Liver (tissue), 8 donors: ENCODE measurements at regions not wholly inside any gene's neighbourhood (a gene's known extent, or its start where the extent isn't known, plus 50 kb on each side); places are given as distances from the start of the nearest gene placed in this dataset.

ENCODE experiments used
- DNase-seq: peaks from one replicate; pipeline ENCODE4 v3.0.0-alpha.2; 2017; ENCODE audit warnings: low spot score
- H3K27ac ChIP-seq, 2 donors: one replicate each; pipeline ENCODE4 v1.7.0; 2013; ENCODE audit warnings: inconsistent platforms in 2 of 2, low read length in 2 of 2, control low read depth in 1 of 2, low read depth in 1 of 2, mild to moderate bottlenecking in 1 of 2
- H3K27me3 ChIP-seq, 4 donors: one replicate each; pipeline versions ENCODE4 v1.6.1 to v1.7.0; 2013; ENCODE audit warnings: low read length in 3 of 4, inconsistent platforms in 1 of 4, mild to moderate bottlenecking in 1 of 4, moderate library complexity in 1 of 4; ENCODE audit not compliant: control insufficient read depth in 4 of 4, insufficient read depth in 4 of 4
- H3K36me3 ChIP-seq, 4 donors: one replicate each; pipeline versions ENCODE4 v1.6.1 to v1.7.0; 2013; ENCODE audit warnings: low read length in 3 of 4, mild to moderate bottlenecking in 3 of 4, low read depth in 1 of 4, moderate library complexity in 1 of 4; ENCODE audit not compliant: control insufficient read depth in 4 of 4, insufficient read depth in 3 of 4
- H3K4me1 ChIP-seq, 4 donors: one replicate each; pipeline versions ENCODE4 v1.6.1 to v1.7.0; 2013; ENCODE audit warnings: low read length in 3 of 4, mild to moderate bottlenecking in 3 of 4, moderate library complexity in 1 of 4; ENCODE audit not compliant: control insufficient read depth in 4 of 4, insufficient read depth in 4 of 4
- H3K4me3 ChIP-seq, 3 donors: one replicate each; pipeline versions ENCODE4 v1.6.1 to v1.7.0; 2013; ENCODE audit warnings: low read length in 3 of 3, control low read depth in 1 of 3, low read depth in 1 of 3, mild to moderate bottlenecking in 1 of 3
- H3K9ac ChIP-seq, 2 donors: one replicate each; pipeline ENCODE4 v1.7.0; 2013; ENCODE audit warnings: low read length in 2 of 2, mild to moderate bottlenecking in 2 of 2, moderate library complexity in 2 of 2, control low read depth in 1 of 2, low read depth in 1 of 2
- H3K9me3 ChIP-seq, 4 donors: one replicate each; pipeline versions ENCODE4 v1.6.1 to v1.7.0; 2013; ENCODE audit warnings: low read length in 3 of 4; ENCODE audit not compliant: control insufficient read depth in 4 of 4
- FOXA1 ChIP-seq: IDR thresholded peaks from 2 replicates; pipeline ENCODE4 v1.6.1; 2016; ENCODE audit warnings: antibody characterized with exemption
- FOXA2 ChIP-seq: IDR thresholded peaks from 2 replicates; pipeline ENCODE4 v1.6.1; 2016; ENCODE audit warnings: antibody characterized with exemption
- GABPA ChIP-seq, 2 donors: IDR thresholded peaks in 1 of 2; conservative IDR thresholded peaks in 1 of 2; 2 replicates each; pipeline ENCODE4 v1.6.1; 2016; ENCODE audit warnings: antibody characterized with exemption in 2 of 2, mild to moderate bottlenecking in 1 of 2, moderate library complexity in 1 of 2
- HNF4G ChIP-seq: IDR thresholded peaks from 2 replicates; pipeline ENCODE4 v1.6.1; 2016; ENCODE audit warnings: antibody characterized with exemption
- JUND ChIP-seq, 2 donors: IDR thresholded peaks; 2 replicates each; pipeline ENCODE4 v1.6.1; 2016; ENCODE audit warnings: antibody characterized with exemption in 2 of 2
- NR2F2 ChIP-seq: IDR thresholded peaks from 2 replicates; pipeline ENCODE4 v1.6.1; 2016; ENCODE audit warnings: antibody characterized with exemption
- RAD21 ChIP-seq, 2 donors: IDR thresholded peaks; 2 replicates each; pipeline ENCODE4 v1.6.1; 2016; ENCODE audit warnings: antibody characterized with exemption in 2 of 2, mild to moderate bottlenecking in 2 of 2
- RXRA ChIP-seq, 2 donors: IDR thresholded peaks; 2 replicates each; pipeline ENCODE4 v1.6.1; 2017 to 2018; ENCODE audit warnings: antibody characterized with exemption in 2 of 2, mild to moderate bottlenecking in 1 of 2
- SP1 ChIP-seq: IDR thresholded peaks from 2 replicates; pipeline ENCODE4 v1.6.1; 2018; ENCODE audit warnings: antibody characterized with exemption, mild to moderate bottlenecking
- TAF1 ChIP-seq: conservative IDR thresholded peaks from 2 replicates; pipeline ENCODE4 v1.6.1; 2016; ENCODE audit warnings: antibody characterized with exemption, mild to moderate bottlenecking
- YY1 ChIP-seq: IDR thresholded peaks from 2 replicates; pipeline ENCODE4 v1.6.1; 2016; ENCODE audit warnings: antibody characterized with exemption, mild to moderate bottlenecking
- WGBS: extraction: QIAGEN DNeasy Blood & Tissue Kit; methylation state at CpG from one replicate; pipeline ENCODE4 v1.1.7; 2013; 5-methylcytosine and 5-hydroxymethylcytosine counted together
- TF ChIP-seq, protein P1 (sequence below): IDR thresholded peaks from 2 replicates; pipeline ENCODE4 v1.6.1; 2016; ENCODE audit warnings: antibody characterized with exemption, mild to moderate bottlenecking
- TF ChIP-seq, protein P2 (sequence below): IDR thresholded peaks from 2 replicates; pipeline ENCODE4 v1.6.1; 2016; ENCODE audit warnings: antibody characterized with exemption
- TF ChIP-seq, protein P3 (sequence below): IDR thresholded peaks from 2 replicates; pipeline ENCODE4 v1.6.1; 2016; ENCODE audit warnings: antibody characterized with exemption
- TF ChIP-seq, protein P4 (sequence below): fragments of 150-350 bp; IDR thresholded peaks from 2 replicates; pipeline ENCODE4 v1.5.1; 2017; ENCODE audit warnings: improper control_type of control experiment, low read depth, low read length; ENCODE audit not compliant: missing input control
- TF ChIP-seq, protein P5 (sequence below): IDR thresholded peaks from 2 replicates; pipeline ENCODE4 v1.6.1; 2016; ENCODE audit warnings: antibody characterized with exemption
- donor health status: healthy.
- donor health status: healthy.
- donor health status: healthy.
- donor health status: healthy.
- donor health status: healthy.

DNA sequence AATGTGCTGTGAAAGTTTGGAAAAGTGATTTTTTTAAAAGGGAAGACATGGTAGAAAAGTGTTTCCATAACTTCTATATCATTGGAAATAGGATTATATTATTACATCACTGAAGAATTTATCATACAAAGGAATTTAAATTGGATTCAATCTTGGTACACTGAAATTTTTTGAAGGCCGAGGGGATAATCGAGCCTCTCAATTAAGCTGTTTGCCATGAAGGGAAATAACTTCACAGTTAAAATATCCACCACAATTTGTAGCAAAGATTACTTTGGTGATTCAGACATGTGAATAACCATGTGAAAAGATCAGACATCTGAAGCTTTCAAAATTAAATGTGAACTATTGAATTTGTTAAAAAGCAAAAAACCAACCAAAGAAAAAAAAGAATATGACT lies 215.3 kb downstream of the KLF5 start (continued):
- TF ChIP-seq, protein P1, sequence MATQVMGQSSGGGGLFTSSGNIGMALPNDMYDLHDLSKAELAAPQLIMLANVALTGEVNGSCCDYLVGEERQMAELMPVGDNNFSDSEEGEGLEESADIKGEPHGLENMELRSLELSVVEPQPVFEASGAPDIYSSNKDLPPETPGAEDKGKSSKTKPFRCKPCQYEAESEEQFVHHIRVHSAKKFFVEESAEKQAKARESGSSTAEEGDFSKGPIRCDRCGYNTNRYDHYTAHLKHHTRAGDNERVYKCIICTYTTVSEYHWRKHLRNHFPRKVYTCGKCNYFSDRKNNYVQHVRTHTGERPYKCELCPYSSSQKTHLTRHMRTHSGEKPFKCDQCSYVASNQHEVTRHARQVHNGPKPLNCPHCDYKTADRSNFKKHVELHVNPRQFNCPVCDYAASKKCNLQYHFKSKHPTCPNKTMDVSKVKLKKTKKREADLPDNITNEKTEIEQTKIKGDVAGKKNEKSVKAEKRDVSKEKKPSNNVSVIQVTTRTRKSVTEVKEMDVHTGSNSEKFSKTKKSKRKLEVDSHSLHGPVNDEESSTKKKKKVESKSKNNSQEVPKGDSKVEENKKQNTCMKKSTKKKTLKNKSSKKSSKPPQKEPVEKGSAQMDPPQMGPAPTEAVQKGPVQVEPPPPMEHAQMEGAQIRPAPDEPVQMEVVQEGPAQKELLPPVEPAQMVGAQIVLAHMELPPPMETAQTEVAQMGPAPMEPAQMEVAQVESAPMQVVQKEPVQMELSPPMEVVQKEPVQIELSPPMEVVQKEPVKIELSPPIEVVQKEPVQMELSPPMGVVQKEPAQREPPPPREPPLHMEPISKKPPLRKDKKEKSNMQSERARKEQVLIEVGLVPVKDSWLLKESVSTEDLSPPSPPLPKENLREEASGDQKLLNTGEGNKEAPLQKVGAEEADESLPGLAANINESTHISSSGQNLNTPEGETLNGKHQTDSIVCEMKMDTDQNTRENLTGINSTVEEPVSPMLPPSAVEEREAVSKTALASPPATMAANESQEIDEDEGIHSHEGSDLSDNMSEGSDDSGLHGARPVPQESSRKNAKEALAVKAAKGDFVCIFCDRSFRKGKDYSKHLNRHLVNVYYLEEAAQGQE: no peak
- TF ChIP-seq RAD21 (IDR thresholded peaks at IDR 0.05) (no peak), TAF1 (no peak), GABPA (IDR thresholded peaks at IDR 0.05 in 1 of 2, conservative IDR thresholded peaks at IDR 0.05 in 1 of 2) (no peak), SP1 (no peak), YY1 (no peak), JUND (IDR thresholded peaks at IDR 0.05) (no peak)
- TF ChIP-seq, protein P2, sequence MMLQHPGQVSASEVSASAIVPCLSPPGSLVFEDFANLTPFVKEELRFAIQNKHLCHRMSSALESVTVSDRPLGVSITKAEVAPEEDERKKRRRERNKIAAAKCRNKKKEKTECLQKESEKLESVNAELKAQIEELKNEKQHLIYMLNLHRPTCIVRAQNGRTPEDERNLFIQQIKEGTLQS: no peak

DNA sequence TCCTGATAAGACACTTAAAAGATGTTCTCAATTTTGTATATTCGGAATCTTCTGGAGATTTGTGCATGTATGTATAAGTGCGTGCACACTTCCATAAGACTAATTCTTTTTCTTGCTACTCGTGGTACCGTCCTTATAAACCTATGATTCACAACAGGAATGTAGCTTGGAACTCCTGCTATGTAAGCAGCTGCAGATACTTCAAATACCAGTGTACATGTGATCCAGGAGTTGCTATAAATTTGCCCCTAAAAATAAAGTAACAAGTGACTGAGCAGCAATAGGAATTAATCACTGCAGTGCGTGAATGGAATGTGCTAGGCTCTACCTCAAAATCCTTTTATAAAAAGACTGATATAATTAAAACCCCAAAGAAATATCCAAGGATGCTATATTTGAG lies 214.9 kb downstream of the KLF5 start:
- Histone ChIP-seq H3K27ac (no peak overlapping the region), H3K4me3 (no peak overlapping the region), H3K36me3 (no peaks in the 10 kb centered on the region), H3K9me3 (no peaks in the 10 kb centered on the region), H3K4me1 (no peaks in the 10 kb centered on the region), H3K9ac (no peak overlapping the region), H3K27me3 (no peaks in the 10 kb centered on the region)
- 92% methylated on average over 5 of the region's 5 CpGs for WGBS
- no peak for DNase-seq
- TF ChIP-seq GABPA (IDR thresholded peaks at IDR 0.05 in 1 of 2, conservative IDR thresholded peaks at IDR 0.05 in 1 of 2) (no peak), TAF1 (no peak), NR2F2 (no peak), HNF4G (no peak), RXRA (IDR thresholded peaks at IDR 0.05) (no peak), FOXA1 (no peak)
- TF ChIP-seq, protein P2: no peak
- TF ChIP-seq, protein P3, sequence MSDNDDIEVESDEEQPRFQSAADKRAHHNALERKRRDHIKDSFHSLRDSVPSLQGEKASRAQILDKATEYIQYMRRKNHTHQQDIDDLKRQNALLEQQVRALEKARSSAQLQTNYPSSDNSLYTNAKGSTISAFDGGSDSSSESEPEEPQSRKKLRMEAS: no peak
- TF ChIP-seq, protein P4, sequence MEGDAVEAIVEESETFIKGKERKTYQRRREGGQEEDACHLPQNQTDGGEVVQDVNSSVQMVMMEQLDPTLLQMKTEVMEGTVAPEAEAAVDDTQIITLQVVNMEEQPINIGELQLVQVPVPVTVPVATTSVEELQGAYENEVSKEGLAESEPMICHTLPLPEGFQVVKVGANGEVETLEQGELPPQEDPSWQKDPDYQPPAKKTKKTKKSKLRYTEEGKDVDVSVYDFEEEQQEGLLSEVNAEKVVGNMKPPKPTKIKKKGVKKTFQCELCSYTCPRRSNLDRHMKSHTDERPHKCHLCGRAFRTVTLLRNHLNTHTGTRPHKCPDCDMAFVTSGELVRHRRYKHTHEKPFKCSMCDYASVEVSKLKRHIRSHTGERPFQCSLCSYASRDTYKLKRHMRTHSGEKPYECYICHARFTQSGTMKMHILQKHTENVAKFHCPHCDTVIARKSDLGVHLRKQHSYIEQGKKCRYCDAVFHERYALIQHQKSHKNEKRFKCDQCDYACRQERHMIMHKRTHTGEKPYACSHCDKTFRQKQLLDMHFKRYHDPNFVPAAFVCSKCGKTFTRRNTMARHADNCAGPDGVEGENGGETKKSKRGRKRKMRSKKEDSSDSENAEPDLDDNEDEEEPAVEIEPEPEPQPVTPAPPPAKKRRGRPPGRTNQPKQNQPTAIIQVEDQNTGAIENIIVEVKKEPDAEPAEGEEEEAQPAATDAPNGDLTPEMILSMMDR: no peak

DNA sequence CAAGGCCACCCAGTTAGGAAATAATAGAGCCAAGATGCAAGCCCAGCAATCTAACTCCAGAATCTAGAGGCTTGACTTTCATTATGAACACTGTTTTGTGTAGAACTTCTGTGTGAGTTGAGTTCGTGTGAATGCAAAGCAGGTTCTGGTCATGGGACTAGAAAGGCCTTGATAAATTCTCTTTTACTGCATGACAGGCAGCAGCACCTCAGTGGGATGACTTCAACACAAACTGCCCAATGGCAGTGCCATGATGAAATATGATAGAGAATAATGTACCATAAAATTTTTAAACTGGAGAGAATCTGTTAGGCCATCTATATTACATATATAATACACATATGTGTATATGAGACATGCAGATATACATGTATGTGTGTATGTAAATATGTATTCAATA lies 214.5 kb downstream of the KLF5 start:
- Histone ChIP-seq H3K9ac (no peak overlapping the region), H3K9me3 (no peaks in the 10 kb centered on the region), H3K4me1 (no peaks in the 10 kb centered on the region), H3K27me3 (no peaks in the 10 kb centered on the region), H3K27ac (no peak overlapping the region), H3K36me3 (no peaks in the 10 kb centered on the region), H3K4me3 (no peak overlapping the region)
- DNase-seq: no peak
- WGBS: 86% methylated on average over 1 of the region's 1 CpG
- no peak for TF ChIP-seq YY1
- TF ChIP-seq, protein P3: no peak
- no peak for TF ChIP-seq TAF1
- no peak for TF ChIP-seq RAD21 (IDR thresholded peaks at IDR 0.05)
- no peak for TF ChIP-seq RXRA (IDR thresholded peaks at IDR 0.05)
- TF ChIP-seq, protein P2: no peak
- TF ChIP-seq FOXA1: no peak
- TF ChIP-seq, protein P5, sequence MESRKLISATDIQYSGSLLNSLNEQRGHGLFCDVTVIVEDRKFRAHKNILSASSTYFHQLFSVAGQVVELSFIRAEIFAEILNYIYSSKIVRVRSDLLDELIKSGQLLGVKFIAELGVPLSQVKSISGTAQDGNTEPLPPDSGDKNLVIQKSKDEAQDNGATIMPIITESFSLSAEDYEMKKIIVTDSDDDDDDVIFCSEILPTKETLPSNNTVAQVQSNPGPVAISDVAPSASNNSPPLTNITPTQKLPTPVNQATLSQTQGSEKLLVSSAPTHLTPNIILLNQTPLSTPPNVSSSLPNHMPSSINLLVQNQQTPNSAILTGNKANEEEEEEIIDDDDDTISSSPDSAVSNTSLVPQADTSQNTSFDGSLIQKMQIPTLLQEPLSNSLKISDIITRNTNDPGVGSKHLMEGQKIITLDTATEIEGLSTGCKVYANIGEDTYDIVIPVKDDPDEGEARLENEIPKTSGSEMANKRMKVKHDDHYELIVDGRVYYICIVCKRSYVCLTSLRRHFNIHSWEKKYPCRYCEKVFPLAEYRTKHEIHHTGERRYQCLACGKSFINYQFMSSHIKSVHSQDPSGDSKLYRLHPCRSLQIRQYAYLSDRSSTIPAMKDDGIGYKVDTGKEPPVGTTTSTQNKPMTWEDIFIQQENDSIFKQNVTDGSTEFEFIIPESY: no peak
- TF ChIP-seq, protein P4: no peak
- TF ChIP-seq GABPA (IDR thresholded peaks at IDR 0.05 in 1 of 2, conservative IDR thresholded peaks at IDR 0.05 in 1 of 2): no peak
- no peak for TF ChIP-seq NR2F2
- no peak for TF ChIP-seq FOXA2
